Transverse colon (tissue), 3 donors: ENCODE measurements at regions not wholly inside any gene's neighbourhood (a gene's known extent, or its start where the extent isn't known, plus 50 kb on each side); places are given as distances from the start of the nearest gene placed in this dataset.

ENCODE experiments used
- CTCF ChIP-seq, 5 experiments: fragments of 200-600 bp in 3 of 5; fragments of 450-650 bp in 2 of 5; sonication (generic) in 3 of 5; IDR thresholded peaks; 1 replicate in 2 of 5; 2 replicates in 3 of 5; pipeline ENCODE4 v1.5.1; 2016 to 2017; ENCODE audit warnings: antibody characterized with exemption in 5 of 5, inconsistent platforms in 3 of 5, mild to moderate bottlenecking in 2 of 5, moderate library complexity in 1 of 5
- POLR2A ChIP-seq: fragments of 450-650 bp; IDR thresholded peaks from one replicate; pipeline ENCODE4 v1.6.1; 2016; ENCODE audit warnings: antibody characterized with exemption, mild to moderate bottlenecking, moderate library complexity

GRCh38 chr12:97650242-97650641 is 187.6 kb downstream of the RMST start:
- TF ChIP-seq POLR2A (no peak), CTCF (IDR thresholded peaks at IDR 0.05) (no peak)
